ENCODE measurements at regions not wholly inside any gene's neighbourhood (a gene's known extent, or its start where the extent isn't known, plus 50 kb on each side); places are given as distances from the start of the nearest gene placed in this dataset.

- Histone ChIP-seq H3K27me3 (ENCODE audit: insufficient read depth, low read length) (no peaks in the 10 kb centered on the region), H3K4me3 (ENCODE audit: low read length in 2 of 2) (no peak overlapping the region), H3K9me3 (ENCODE audit: control insufficient read depth in 1 of 2, low read length in 2 of 2) (no peaks in the 10 kb centered on the region), H3K27ac (ENCODE audit: low read depth, low read length) (no peak overlapping the region), H3K4me1 (ENCODE audit: insufficient read depth, low read length) (no peaks in the 10 kb centered on the region), H3K36me3 (ENCODE audit: insufficient read depth, low read length) (no peaks in the 10 kb centered on the region)
- H3K4me3 Mint-ChIP-seq, result no peak overlapping the region
- no peaks in the 10 kb centered on the region for H3K36me3 Mint-ChIP-seq
- intact Hi-C loops (cut with micrococcal nuclease), result no loop called here
- peaks cover 0 to 4% (median 0%) of the 10 kb centered on the region in 4 donors for H3K4me1 Mint-ChIP-seq
- ChIA-PET POLR2A (ENCODE audit: partially characterized antibody) (no interaction called here), CTCF (ENCODE audit: partially characterized antibody) (no interaction called here)
- H3K9me3 Mint-ChIP-seq, result no peaks in the 10 kb centered on the region
- no peak for DNase-seq
- peaks cover 2 to 3% of the 10 kb centered on the region in 2 donors for H3K27me3 Mint-ChIP-seq
- H3K27ac Mint-ChIP-seq, result no peak overlapping the region
Observed at GRCh38 chr11:112881461-112881860, 79.8 kb upstream of the NCAM1 start.

DNA sequence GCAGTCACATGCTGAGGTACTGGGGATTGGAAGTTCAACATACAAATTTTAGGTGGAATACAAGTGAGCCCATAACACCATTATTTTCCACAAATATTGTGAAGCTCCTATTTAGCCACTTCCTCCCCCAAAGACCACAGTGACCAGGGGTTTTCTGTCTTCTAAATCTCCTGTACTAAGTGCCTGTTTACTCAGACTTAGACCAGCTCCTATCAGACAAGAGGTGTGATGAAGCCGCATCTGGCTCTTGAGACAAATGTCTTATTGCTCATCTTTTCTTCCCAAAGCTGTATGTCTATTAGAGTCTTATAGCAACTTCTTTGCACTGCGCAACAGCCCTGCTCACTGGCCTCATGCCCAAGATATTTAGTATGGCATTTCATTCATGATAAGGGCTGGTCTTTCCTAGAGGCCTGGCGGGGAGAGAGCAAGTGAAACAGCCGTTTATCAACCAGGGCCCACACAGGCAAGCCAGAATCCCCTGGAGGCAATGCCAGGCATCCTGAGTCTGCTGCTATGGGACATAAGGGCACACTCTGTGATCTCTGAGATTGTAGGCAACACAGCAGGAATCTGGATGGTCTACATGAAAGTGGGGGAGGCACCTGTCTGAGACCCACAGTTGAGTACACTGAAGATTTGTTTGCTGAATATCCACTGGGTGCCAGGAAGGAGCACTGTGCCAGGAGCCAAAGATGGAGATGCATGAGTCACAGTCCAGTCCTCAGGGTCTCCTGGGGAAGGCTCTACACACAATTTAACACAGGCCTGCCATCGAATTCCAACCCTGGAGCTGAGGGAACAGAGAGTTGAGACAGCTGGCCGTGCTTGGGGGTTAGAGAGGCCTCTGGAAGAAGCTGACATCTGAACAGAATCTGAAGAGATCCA lies 78.5 kb upstream of the NCAM1 start:
- Histone ChIP-seq H3K4me1 (ENCODE audit: insufficient read depth, low read length) (no peaks in the 10 kb centered on the region), H3K9me3 (ENCODE audit: control insufficient read depth in 1 of 2, low read length in 2 of 2) (no peaks in the 10 kb centered on the region), H3K36me3 (ENCODE audit: insufficient read depth, low read length) (no peaks in the 10 kb centered on the region), H3K27me3 (ENCODE audit: insufficient read depth, low read length) (no peaks in the 10 kb centered on the region), H3K27ac (ENCODE audit: low read depth, low read length) (no peak overlapping the region), H3K4me3 (ENCODE audit: low read length in 2 of 2) (no peak overlapping the region)
- no peak for DNase-seq
- Mint-ChIP-seq H3K27me3 (peaks cover 0 to 1% of the 10 kb centered on the region in 2 donors), H3K4me1 (peaks cover 0 to 4% (median 0%) of the 10 kb centered on the region in 4 donors), H3K27ac (no peak overlapping the region), H3K4me3 (no peak overlapping the region), H3K36me3 (no peaks in the 10 kb centered on the region), H3K9me3 (peaks cover 0 to 2% (median 0%) of the 10 kb centered on the region in 8 donors)
- ChIA-PET POLR2A (ENCODE audit: partially characterized antibody) (no interaction called here), CTCF (ENCODE audit: partially characterized antibody) (no interaction called here)
- intact Hi-C loops (cut with micrococcal nuclease), result no loop called here

DNA sequence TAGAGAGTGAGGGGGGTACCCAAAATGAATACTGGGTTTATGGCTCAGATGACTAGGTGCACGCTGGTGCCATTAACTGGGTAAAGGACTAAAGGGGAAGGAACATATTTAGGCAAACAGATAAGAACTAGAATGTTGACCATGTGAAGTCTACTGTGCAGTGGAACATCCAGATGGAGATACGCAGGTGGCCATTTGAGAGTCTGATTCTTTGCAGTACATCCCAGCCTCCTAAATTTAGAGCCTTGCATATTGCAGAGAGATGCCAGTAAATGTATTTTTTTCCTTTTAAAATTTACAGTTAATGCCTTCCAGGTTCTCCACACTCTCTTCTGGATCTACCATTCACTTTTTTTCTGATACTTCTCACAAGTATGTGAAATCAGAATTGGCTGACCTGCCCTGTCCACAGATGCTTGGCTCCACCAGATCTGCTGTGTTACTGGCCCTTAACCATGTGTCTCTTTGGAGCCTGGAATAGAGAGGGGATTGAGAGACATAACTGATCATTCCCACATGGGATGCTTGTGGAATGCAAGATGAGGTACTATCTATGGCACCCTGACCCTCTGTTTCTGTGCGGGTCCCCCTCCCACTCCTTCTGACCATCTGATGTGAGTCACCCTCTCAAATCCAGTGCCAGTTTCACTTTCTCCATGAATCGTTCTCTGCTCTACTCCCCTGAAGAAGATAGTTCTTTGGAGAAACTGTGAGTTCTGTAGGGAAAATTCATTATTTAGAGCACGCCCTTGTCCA lies 77.0 kb upstream of the NCAM1 start:
- CTCF ChIA-PET (ENCODE audit: partially characterized antibody), result no interaction called here
- H3K27me3 Mint-ChIP-seq, result peaks cover 0 to 1% of the 10 kb centered on the region in 2 donors
- Histone ChIP-seq H3K27me3 (ENCODE audit: insufficient read depth, low read length) (no peaks in the 10 kb centered on the region), H3K4me3 (ENCODE audit: low read length in 2 of 2) (no peak overlapping the region), H3K27ac (ENCODE audit: low read depth, low read length) (no peak overlapping the region), H3K9me3 (ENCODE audit: control insufficient read depth in 1 of 2, low read length in 2 of 2) (no peaks in the 10 kb centered on the region), H3K4me1 (ENCODE audit: insufficient read depth, low read length) (no peaks in the 10 kb centered on the region), H3K36me3 (ENCODE audit: insufficient read depth, low read length) (no peaks in the 10 kb centered on the region)
- no peak for DNase-seq
- H3K4me1 Mint-ChIP-seq, result peaks cover 0 to 4% (median 0%) of the 10 kb centered on the region in 4 donors
- no peaks in the 10 kb centered on the region for H3K36me3 Mint-ChIP-seq
- no peak overlapping the region for H3K27ac Mint-ChIP-seq
- H3K4me3 Mint-ChIP-seq, result no peak overlapping the region
- intact Hi-C loops (cut with micrococcal nuclease), result no loop called here
- POLR2A ChIA-PET (ENCODE audit: partially characterized antibody), result no interaction called here
- peaks cover 0 to 2% (median 0%) of the 10 kb centered on the region in 8 donors for H3K9me3 Mint-ChIP-seq

DNA sequence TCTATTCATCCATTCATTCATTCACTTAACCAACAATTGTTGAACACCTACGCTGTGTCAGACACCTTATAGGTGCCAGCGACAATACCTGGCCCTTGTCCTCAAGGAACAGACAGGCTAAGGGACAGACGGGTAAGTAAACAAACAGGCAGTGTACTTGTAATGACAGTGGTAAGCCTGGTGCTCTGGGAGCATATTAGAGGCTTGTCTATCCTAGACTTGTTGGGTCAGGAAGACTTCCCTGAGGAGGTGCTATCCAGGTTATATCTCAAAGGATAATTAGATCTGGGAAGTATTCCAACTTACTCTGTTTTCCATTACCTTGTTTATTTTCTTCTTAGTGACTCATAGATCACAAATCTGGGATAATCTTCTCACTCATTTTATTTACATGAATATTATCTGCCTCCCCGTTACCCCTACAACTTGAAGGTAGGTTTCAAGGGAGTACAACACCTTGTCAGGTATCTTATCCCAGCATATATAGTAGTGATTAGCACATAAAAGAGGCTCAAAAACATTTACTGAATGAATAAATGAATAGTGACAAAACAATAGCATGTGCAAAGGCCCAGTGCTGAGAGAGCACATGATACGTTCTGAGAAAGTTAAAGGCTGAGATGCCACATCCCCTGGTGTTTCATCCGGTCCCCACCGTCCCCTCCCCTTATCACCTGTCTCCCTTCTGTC lies 75.3 kb upstream of the NCAM1 start:
- no peak for DNase-seq
- H3K4me3 ChIP-seq (ENCODE audit: low read length in 2 of 2), result no peak overlapping the region
- no peaks in the 10 kb centered on the region for H3K36me3 ChIP-seq (ENCODE audit: insufficient read depth, low read length)
- Mint-ChIP-seq H3K36me3 (no peaks in the 10 kb centered on the region), H3K4me3 (no peak overlapping the region), H3K27me3 (peaks cover 0 to 1% of the 10 kb centered on the region in 2 donors), H3K9me3 (peaks cover 0 to 2% (median 0%) of the 10 kb centered on the region in 8 donors), H3K4me1 (no peaks in the 10 kb centered on the region), H3K27ac (no peak overlapping the region)
- ChIA-PET POLR2A (ENCODE audit: partially characterized antibody) (no interaction called here), CTCF (ENCODE audit: partially characterized antibody) (no interaction called here)
- no peaks in the 10 kb centered on the region for H3K9me3 ChIP-seq (ENCODE audit: control insufficient read depth in 1 of 2, low read length in 2 of 2)
- no peaks in the 10 kb centered on the region for H3K4me1 ChIP-seq (ENCODE audit: insufficient read depth, low read length)
- intact Hi-C loops (cut with micrococcal nuclease), result no loop called here
- no peak overlapping the region for H3K27ac ChIP-seq (ENCODE audit: low read depth, low read length)
- H3K27me3 ChIP-seq (ENCODE audit: insufficient read depth, low read length), result no peaks in the 10 kb centered on the region

GRCh38 chr11:112886434-112887370 lies 74.5 kb upstream of the NCAM1 start:
- no peak overlapping the region for H3K4me3 Mint-ChIP-seq
- no peak overlapping the region for H3K4me3 ChIP-seq (ENCODE audit: low read length in 2 of 2)
- H3K9me3 ChIP-seq (ENCODE audit: control insufficient read depth in 1 of 2, low read length in 2 of 2), result no peaks in the 10 kb centered on the region
- ChIA-PET CTCF (ENCODE audit: partially characterized antibody) (no interaction called here), POLR2A (ENCODE audit: partially characterized antibody) (no interaction called here)
- H3K36me3 ChIP-seq (ENCODE audit: insufficient read depth, low read length), result no peaks in the 10 kb centered on the region
- intact Hi-C loops (cut with micrococcal nuclease), result no loop called here
- H3K27me3 Mint-ChIP-seq, result peaks cover 0 to 1% of the 10 kb centered on the region in 2 donors
- DNase-seq, result no peak
- no peaks in the 10 kb centered on the region for H3K36me3 Mint-ChIP-seq
- no peak overlapping the region for H3K27ac Mint-ChIP-seq
- no peak overlapping the region for H3K27ac ChIP-seq (ENCODE audit: low read depth, low read length)
- peaks cover 0 to 2% (median 0%) of the 10 kb centered on the region in 8 donors for H3K9me3 Mint-ChIP-seq
- no peaks in the 10 kb centered on the region for H3K27me3 ChIP-seq (ENCODE audit: insufficient read depth, low read length)
- H3K4me1 Mint-ChIP-seq, result no peaks in the 10 kb centered on the region
- no peaks in the 10 kb centered on the region for H3K4me1 ChIP-seq (ENCODE audit: insufficient read depth, low read length)

- no peaks in the 10 kb centered on the region for H3K9me3 ChIP-seq (ENCODE audit: control insufficient read depth in 1 of 2, low read length in 2 of 2)
- no peaks in the 10 kb centered on the region for H3K4me1 ChIP-seq (ENCODE audit: insufficient read depth, low read length)
- POLR2A ChIA-PET (ENCODE audit: partially characterized antibody), result no interaction called here
- CTCF ChIA-PET (ENCODE audit: partially characterized antibody), result no interaction called here
- H3K27ac ChIP-seq (ENCODE audit: low read depth, low read length), result no peak overlapping the region
- H3K27me3 ChIP-seq (ENCODE audit: insufficient read depth, low read length), result no peaks in the 10 kb centered on the region
- no peak overlapping the region for H3K4me3 ChIP-seq (ENCODE audit: low read length in 2 of 2)
- H3K36me3 ChIP-seq (ENCODE audit: insufficient read depth, low read length), result no peaks in the 10 kb centered on the region
- Mint-ChIP-seq H3K4me1 (no peaks in the 10 kb centered on the region), H3K4me3 (no peak overlapping the region), H3K27me3 (peaks cover 2 to 6% of the 10 kb centered on the region in 2 donors), H3K9me3 (peaks cover 0 to 5% (median 0%) of the 10 kb centered on the region in 8 donors), H3K36me3 (no peaks in the 10 kb centered on the region), H3K27ac (no peak overlapping the region)
- intact Hi-C loops (cut with micrococcal nuclease), result no loop called here
- DNase-seq, result no peak
Observed at GRCh38 chr11:112889446-112889845, 71.8 kb upstream of the NCAM1 start.
